CD4-positive, CD25-positive, alpha-beta regulatory T cell (primary cell): ENCODE measurements at regions not wholly inside any gene's neighbourhood (a gene's known extent, or its start where the extent isn't known, plus 50 kb on each side); places are given as distances from the start of the nearest gene placed in this dataset.

ENCODE experiments used
- ATAC-seq, 2 donors: fragments of 150-1000 bp; cut with Tn5 transposase; one replicate each; pipeline ENCODE4 v1.10.0; 2021; ENCODE audit warnings: low read depth in 2 of 2, moderate number of reproducible peaks in 2 of 2, moderate library complexity in 1 of 2
- DNase-seq, 3 donors: peaks; one replicate each; pipeline versions ENCODE4 v3.0.0 to v3.0.0-alpha.2; 2012 to 2022; ENCODE audit warnings: mixed read lengths in 1 of 3
- H3K27ac ChIP-seq: one replicate; pipeline ENCODE4 v1.7.0; 2013; ENCODE audit warnings: mild to moderate bottlenecking, low read length; ENCODE audit not compliant: insufficient read depth, poor library complexity, severe bottlenecking
- H3K27me3 ChIP-seq: one replicate; pipeline ENCODE4 v1.7.0; 2013; ENCODE audit warnings: low read length; ENCODE audit not compliant: control insufficient read depth, insufficient read depth
- H3K36me3 ChIP-seq: one replicate; pipeline ENCODE4 v1.7.0; 2013; ENCODE audit warnings: mild to moderate bottlenecking, low read length, moderate library complexity; ENCODE audit not compliant: control insufficient read depth, insufficient read depth
- H3K4me1 ChIP-seq: 2 replicates; pipeline ENCODE4 v1.7.0; 2013; ENCODE audit warnings: mild to moderate bottlenecking, low read length; ENCODE audit not compliant: insufficient read depth, control insufficient read depth, poor library complexity, severe bottlenecking
- H3K4me3 ChIP-seq: one replicate; pipeline ENCODE4 v1.7.0; 2013; ENCODE audit warnings: low read depth, mild to moderate bottlenecking, low read length, moderate library complexity
- H3K9me3 ChIP-seq, 2 experiments: 1 replicate in 1 of 2; 2 replicates in 1 of 2; pipeline ENCODE4 v1.7.0; 2013; ENCODE audit warnings: low read length in 2 of 2, mild to moderate bottlenecking in 1 of 2, moderate library complexity in 1 of 2; ENCODE audit not compliant: control insufficient read depth in 2 of 2
- H3K27ac Mint-ChIP-seq, 3 donors: one replicate each; pipeline ENCODE4 v1.8.0; 2020 to 2022; ENCODE audit warnings: mild to moderate bottlenecking in 3 of 3, mixed read lengths in 3 of 3, moderate library complexity in 2 of 3
- H3K27me3 Mint-ChIP-seq: one replicate; pipeline ENCODE4 v1.8.0; 2022; ENCODE audit warnings: mild to moderate bottlenecking, mixed read lengths
- H3K36me3 Mint-ChIP-seq: one replicate; pipeline ENCODE4 v1.8.0; 2020; ENCODE audit warnings: mixed read lengths
- H3K4me1 Mint-ChIP-seq, 4 donors: one replicate each; pipeline ENCODE4 v1.8.0; 2020 to 2022; ENCODE audit warnings: mixed read lengths in 4 of 4, mild to moderate bottlenecking in 1 of 4
- H3K4me3 Mint-ChIP-seq, 4 donors: one replicate each; pipeline ENCODE4 v1.8.0; 2020 to 2022; ENCODE audit warnings: mild to moderate bottlenecking in 4 of 4, mixed read lengths in 4 of 4, moderate library complexity in 3 of 4
- H3K9me3 Mint-ChIP-seq, 7 donors: one replicate each; pipeline ENCODE4 v1.8.0; 2020 to 2022; ENCODE audit warnings: mixed read lengths in 7 of 7, mild to moderate bottlenecking in 3 of 7, moderate library complexity in 2 of 7

GRCh38 chr7:9863545-9863944, 1110.1 kb upstream of the PHF14 start:
- H3K4me1 Mint-ChIP-seq = no peaks in the 10 kb centered on the region
- H3K27ac Mint-ChIP-seq = no peak overlapping the region
- no peaks in the 10 kb centered on the region for H3K36me3 ChIP-seq
- DNase-seq (no peak), ATAC-seq (no peak)
- no peaks in the 10 kb centered on the region for H3K4me1 ChIP-seq
- no peaks in the 10 kb centered on the region for H3K36me3 Mint-ChIP-seq
- H3K4me3 Mint-ChIP-seq = no peak overlapping the region
- H3K9me3 Mint-ChIP-seq = peaks cover 4 to 24% (median 9%) of the 10 kb centered on the region in 7 donors
- H3K27ac ChIP-seq = no peak overlapping the region
- H3K9me3 ChIP-seq = no peaks in the 10 kb centered on the region
- H3K4me3 ChIP-seq = no peak overlapping the region
- H3K27me3 ChIP-seq = no peaks in the 10 kb centered on the region
- H3K27me3 Mint-ChIP-seq = no peaks in the 10 kb centered on the region

- no peak for ATAC-seq
- no peaks in the 10 kb centered on the region for H3K36me3 Mint-ChIP-seq
Measured at GRCh38 chr7:9869151-9869550, 1104.5 kb upstream of the PHF14 start.

GRCh38 chr7:9869566-9869965, 1104.1 kb upstream of the PHF14 start:
- no peaks in the 10 kb centered on the region for H3K27me3 Mint-ChIP-seq
- DNase-seq (no peak), ATAC-seq (no peak)
- H3K4me3 Mint-ChIP-seq = no peak overlapping the region
- no peaks in the 10 kb centered on the region for H3K4me1 Mint-ChIP-seq
- H3K36me3 Mint-ChIP-seq = no peaks in the 10 kb centered on the region
- no peaks in the 10 kb centered on the region for H3K36me3 ChIP-seq
- no peaks in the 10 kb centered on the region for H3K9me3 ChIP-seq
- no peaks in the 10 kb centered on the region for H3K4me1 ChIP-seq
- H3K9me3 Mint-ChIP-seq = peaks cover 0 to 8% (median 3%) of the 10 kb centered on the region in 7 donors
- H3K4me3 ChIP-seq = no peak overlapping the region
- no peak overlapping the region for H3K27ac Mint-ChIP-seq
- H3K27me3 ChIP-seq = no peaks in the 10 kb centered on the region
- no peak overlapping the region for H3K27ac ChIP-seq

More at GRCh38 chr7:9869151-9869550, 1104.5 kb upstream of the PHF14 start:
- Histone ChIP-seq H3K27me3 (no peaks in the 10 kb centered on the region), H3K4me3 (no peak overlapping the region), H3K9me3 (no peaks in the 10 kb centered on the region), H3K4me1 (no peaks in the 10 kb centered on the region), H3K36me3 (no peaks in the 10 kb centered on the region), H3K27ac (no peak overlapping the region)
- no peak for DNase-seq
- H3K27me3 Mint-ChIP-seq = no peaks in the 10 kb centered on the region
- H3K4me1 Mint-ChIP-seq = no peaks in the 10 kb centered on the region
- no peak overlapping the region for H3K4me3 Mint-ChIP-seq
- no peak overlapping the region for H3K27ac Mint-ChIP-seq
- H3K9me3 Mint-ChIP-seq = peaks cover 0 to 8% (median 3%) of the 10 kb centered on the region in 7 donors

- H3K27ac Mint-ChIP-seq = no peak overlapping the region
- no peaks in the 10 kb centered on the region for H3K36me3 ChIP-seq
- H3K9me3 ChIP-seq = no peaks in the 10 kb centered on the region
- H3K4me3 Mint-ChIP-seq = no peak overlapping the region
- peaks cover 0 to 8% (median 4%) of the 10 kb centered on the region in 7 donors for H3K9me3 Mint-ChIP-seq
- no peak for DNase-seq
- H3K27me3 ChIP-seq = no peaks in the 10 kb centered on the region
- no peak overlapping the region for H3K27ac ChIP-seq
- no peaks in the 10 kb centered on the region for H3K4me1 Mint-ChIP-seq
- no peak for ATAC-seq
- no peaks in the 10 kb centered on the region for H3K4me1 ChIP-seq
- no peak overlapping the region for H3K4me3 ChIP-seq
- H3K36me3 Mint-ChIP-seq = no peaks in the 10 kb centered on the region
- H3K27me3 Mint-ChIP-seq = no peaks in the 10 kb centered on the region
Measured at GRCh38 chr7:9870674-9871073, 1103.0 kb upstream of the PHF14 start.

- H3K4me3 Mint-ChIP-seq = no peak overlapping the region
- H3K27me3 Mint-ChIP-seq = no peaks in the 10 kb centered on the region
- no peak for ATAC-seq
- no peak overlapping the region for H3K27ac Mint-ChIP-seq
- no peaks in the 10 kb centered on the region for H3K9me3 ChIP-seq
- H3K36me3 ChIP-seq = no peaks in the 10 kb centered on the region
- no peak overlapping the region for H3K27ac ChIP-seq
- H3K9me3 Mint-ChIP-seq = peaks cover 0 to 12% (median 4%) of the 10 kb centered on the region in 7 donors
- H3K36me3 Mint-ChIP-seq = no peaks in the 10 kb centered on the region
- no peaks in the 10 kb centered on the region for H3K27me3 ChIP-seq
- no peaks in the 10 kb centered on the region for H3K4me1 ChIP-seq
- no peak overlapping the region for H3K4me3 ChIP-seq
- no peaks in the 10 kb centered on the region for H3K4me1 Mint-ChIP-seq
- DNase-seq = no peak
Measured at GRCh38 chr7:9874182-9874581, 1099.5 kb upstream of the PHF14 start.

GRCh38 chr7:9876053-9876452, 1097.6 kb upstream of the PHF14 start:
- Histone ChIP-seq H3K4me3 (no peak overlapping the region), H3K4me1 (no peaks in the 10 kb centered on the region), H3K27ac (no peak overlapping the region), H3K36me3 (no peaks in the 10 kb centered on the region), H3K27me3 (no peaks in the 10 kb centered on the region), H3K9me3 (no peaks in the 10 kb centered on the region)
- H3K4me1 Mint-ChIP-seq = no peaks in the 10 kb centered on the region
- no peaks in the 10 kb centered on the region for H3K36me3 Mint-ChIP-seq
- H3K27ac Mint-ChIP-seq = no peak overlapping the region
- ATAC-seq = no peak
- no peak for DNase-seq
- H3K4me3 Mint-ChIP-seq = peak overlapping the region in 1 of 4 donors; percentile 43
- no peaks in the 10 kb centered on the region for H3K27me3 Mint-ChIP-seq
- peaks cover 0 to 12% (median 2%) of the 10 kb centered on the region in 7 donors for H3K9me3 Mint-ChIP-seq

- Mint-ChIP-seq H3K36me3 (no peaks in the 10 kb centered on the region), H3K9me3 (peaks cover 0 to 23% (median 3%) of the 10 kb centered on the region in 7 donors), H3K4me1 (no peaks in the 10 kb centered on the region), H3K27ac (no peak overlapping the region), H3K4me3 (no peak overlapping the region), H3K27me3 (no peaks in the 10 kb centered on the region)
- Histone ChIP-seq H3K4me3 (no peak overlapping the region), H3K27me3 (no peaks in the 10 kb centered on the region), H3K27ac (no peak overlapping the region), H3K36me3 (no peaks in the 10 kb centered on the region), H3K4me1 (no peaks in the 10 kb centered on the region), H3K9me3 (peaks cover 0 to 15% of the 10 kb centered on the region in 2 experiments)
- ATAC-seq = no peak
- no peak for DNase-seq
Measured at GRCh38 chr7:9889554-9889953, 1084.1 kb upstream of the PHF14 start.

GRCh38 chr7:9890092-9890491, 1083.6 kb upstream of the PHF14 start:
- no peak for ATAC-seq
- Mint-ChIP-seq H3K9me3 (peaks cover 0 to 22% (median 3%) of the 10 kb centered on the region in 7 donors), H3K36me3 (no peaks in the 10 kb centered on the region), H3K27ac (no peak overlapping the region), H3K27me3 (no peaks in the 10 kb centered on the region), H3K4me1 (no peaks in the 10 kb centered on the region), H3K4me3 (no peak overlapping the region)
- no peak overlapping the region for H3K27ac ChIP-seq
- H3K36me3 ChIP-seq = no peaks in the 10 kb centered on the region
- no peak overlapping the region for H3K4me3 ChIP-seq
- no peak for DNase-seq
- peaks cover 0 to 15% of the 10 kb centered on the region in 2 experiments for H3K9me3 ChIP-seq
- no peaks in the 10 kb centered on the region for H3K27me3 ChIP-seq
- H3K4me1 ChIP-seq = no peaks in the 10 kb centered on the region
